ENCODE measurements at regions not wholly inside any gene's neighbourhood (a gene's known extent, or its start where the extent isn't known, plus 50 kb on each side); places are given as distances from the start of the nearest gene placed in this dataset.

GRCh38 chr16:85197611-85198566 lies 85.6 kb upstream of the CIBAR2 start:
- Histone ChIP-seq H4K20me1 (ENCODE audit: insufficient read depth, low read length) (peaks cover 43% of the 10 kb centered on the region), H3K9ac (ENCODE audit: low read length) (no peak overlapping the region), H2AFZ (ENCODE audit: low read depth, low read length) (no peak overlapping the region), H3K4me3 (ENCODE audit: insufficient read depth, low read depth, low read length) (no peak overlapping the region), H3K4me2 (ENCODE audit: low read length) (no peak overlapping the region), H3K79me2 (ENCODE audit: insufficient read depth, low read length) (peaks cover 36% of the 10 kb centered on the region), H3K36me3 (ENCODE audit: insufficient read depth, low read length) (no peaks in the 10 kb centered on the region), H3K27ac (ENCODE audit: low read depth, low read length) (no peak overlapping the region), H3K27me3 (ENCODE audit: insufficient read depth, low read length) (no peaks in the 10 kb centered on the region), H3K4me1 (ENCODE audit: insufficient read depth, low read length) (peaks cover 22% of the 10 kb centered on the region), H3K9me3 (ENCODE audit: insufficient read depth, low read depth, low read length) (no peaks in the 10 kb centered on the region)
- DNase-seq (ENCODE audit: low read depth): no peak
- Mint-ChIP-seq H3K36me3 (ENCODE audit: low read depth, unreplicated experiment) (no peaks in the 10 kb centered on the region), H3K4me1 (ENCODE audit: low read depth, unreplicated experiment) (peaks cover 37% of the 10 kb centered on the region), H3K9me3 (ENCODE audit: unreplicated experiment) (no peaks in the 10 kb centered on the region), H3K4me3 (ENCODE audit: unreplicated experiment) (no peak overlapping the region), H3K27me3 (ENCODE audit: low read depth, unreplicated experiment) (no peaks in the 10 kb centered on the region), H3K27ac (ENCODE audit: unreplicated experiment) (no peak overlapping the region)
- FAIRE-seq: no peak
- TF ChIP-seq, protein P1, sequence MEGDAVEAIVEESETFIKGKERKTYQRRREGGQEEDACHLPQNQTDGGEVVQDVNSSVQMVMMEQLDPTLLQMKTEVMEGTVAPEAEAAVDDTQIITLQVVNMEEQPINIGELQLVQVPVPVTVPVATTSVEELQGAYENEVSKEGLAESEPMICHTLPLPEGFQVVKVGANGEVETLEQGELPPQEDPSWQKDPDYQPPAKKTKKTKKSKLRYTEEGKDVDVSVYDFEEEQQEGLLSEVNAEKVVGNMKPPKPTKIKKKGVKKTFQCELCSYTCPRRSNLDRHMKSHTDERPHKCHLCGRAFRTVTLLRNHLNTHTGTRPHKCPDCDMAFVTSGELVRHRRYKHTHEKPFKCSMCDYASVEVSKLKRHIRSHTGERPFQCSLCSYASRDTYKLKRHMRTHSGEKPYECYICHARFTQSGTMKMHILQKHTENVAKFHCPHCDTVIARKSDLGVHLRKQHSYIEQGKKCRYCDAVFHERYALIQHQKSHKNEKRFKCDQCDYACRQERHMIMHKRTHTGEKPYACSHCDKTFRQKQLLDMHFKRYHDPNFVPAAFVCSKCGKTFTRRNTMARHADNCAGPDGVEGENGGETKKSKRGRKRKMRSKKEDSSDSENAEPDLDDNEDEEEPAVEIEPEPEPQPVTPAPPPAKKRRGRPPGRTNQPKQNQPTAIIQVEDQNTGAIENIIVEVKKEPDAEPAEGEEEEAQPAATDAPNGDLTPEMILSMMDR (IDR thresholded peaks at IDR 0.05; ENCODE audit: insufficient read depth, low read depth, low read length): no peak
- TF ChIP-seq EZH2 (IDR thresholded peaks at IDR 0.05; ENCODE audit: insufficient read depth, low read length): no peak

GRCh38 chr16:85199069-85199725 lies 86.9 kb upstream of the CIBAR2 start:
- FAIRE-seq (no peak), DNase-seq (ENCODE audit: low read depth) (no peak)
- Histone ChIP-seq H3K4me2 (ENCODE audit: low read length) (no peak overlapping the region), H2AFZ (ENCODE audit: low read depth, low read length) (no peak overlapping the region), H3K9me3 (ENCODE audit: insufficient read depth, low read depth, low read length) (no peaks in the 10 kb centered on the region), H3K36me3 (ENCODE audit: insufficient read depth, low read length) (no peaks in the 10 kb centered on the region), H3K4me3 (ENCODE audit: insufficient read depth, low read depth, low read length) (no peak overlapping the region), H3K79me2 (ENCODE audit: insufficient read depth, low read length) (peaks cover 33% of the 10 kb centered on the region), H3K9ac (ENCODE audit: low read length) (no peak overlapping the region), H4K20me1 (ENCODE audit: insufficient read depth, low read length) (peaks cover 38% of the 10 kb centered on the region), H3K4me1 (ENCODE audit: insufficient read depth, low read length) (peaks cover 35% of the 10 kb centered on the region), H3K27ac (ENCODE audit: low read depth, low read length) (no peak overlapping the region), H3K27me3 (ENCODE audit: insufficient read depth, low read length) (no peaks in the 10 kb centered on the region)
- Mint-ChIP-seq H3K4me1 (ENCODE audit: low read depth, unreplicated experiment) (peaks cover 42% of the 10 kb centered on the region), H3K9me3 (ENCODE audit: unreplicated experiment) (no peaks in the 10 kb centered on the region), H3K4me3 (ENCODE audit: unreplicated experiment) (no peak overlapping the region), H3K27me3 (ENCODE audit: low read depth, unreplicated experiment) (no peaks in the 10 kb centered on the region), H3K36me3 (ENCODE audit: low read depth, unreplicated experiment) (no peaks in the 10 kb centered on the region), H3K27ac (ENCODE audit: unreplicated experiment) (no peak overlapping the region)
- TF ChIP-seq EZH2 (IDR thresholded peaks at IDR 0.05; ENCODE audit: insufficient read depth, low read length): no peak
- TF ChIP-seq, protein P1 (IDR thresholded peaks at IDR 0.05; ENCODE audit: insufficient read depth, low read depth, low read length): no peak
